ENCODE measurements at regions not wholly inside any gene's neighbourhood (a gene's known extent, or its start where the extent isn't known, plus 50 kb on each side); places are given as distances from the start of the nearest gene placed in this dataset.
A peak's percentile ranks its signal among the peaks of the same experiment; 100 is the strongest.

- no peak for DNase-seq (ENCODE audit: low read depth in 4 of 4, low spot score in 3 of 4)
These were observed 190.1 kb upstream of the SYT1 start for GRCh38 chr12:78674311-78675090.

GRCh38 chr12:78680596-78680995, 184.0 kb upstream of the SYT1 start:
- no peak for DNase-seq (ENCODE audit: low read depth in 4 of 4, low spot score in 3 of 4)

- no peak for DNase-seq (ENCODE audit: low read depth in 4 of 4, low spot score in 3 of 4)
These were observed 181.5 kb upstream of the SYT1 start for GRCh38 chr12:78683031-78683430.

- DNase-seq (ENCODE audit: low read depth in 4 of 4, low spot score in 3 of 4): no peak
These were observed 180.9 kb upstream of the SYT1 start for GRCh38 chr12:78683626-78684025.

- no peak for DNase-seq (ENCODE audit: low read depth in 4 of 4, low spot score in 3 of 4)
These were observed 180.2 kb upstream of the SYT1 start for GRCh38 chr12:78684419-78684818.

GRCh38 chr12:78695749-78696148, 168.8 kb upstream of the SYT1 start:
- DNase-seq (ENCODE audit: low read depth in 4 of 4, low spot score in 3 of 4): no peak

GRCh38 chr12:78696267-78696666, 168.3 kb upstream of the SYT1 start:
- DNase-seq (ENCODE audit: low read depth in 4 of 4, low spot score in 3 of 4): no peak

GRCh38 chr12:78697817-78698415, 166.7 kb upstream of the SYT1 start:
- no peak for DNase-seq (ENCODE audit: low read depth in 4 of 4, low spot score in 3 of 4)

GRCh38 chr12:78698747-78699146, 165.8 kb upstream of the SYT1 start:
- DNase-seq (ENCODE audit: low read depth in 4 of 4, low spot score in 3 of 4): no peak

GRCh38 chr12:78700565-78700964, 164.0 kb upstream of the SYT1 start:
- no peak for DNase-seq (ENCODE audit: low read depth in 4 of 4, low spot score in 3 of 4)

- no peak for DNase-seq (ENCODE audit: low read depth in 4 of 4, low spot score in 3 of 4)
These were observed 160.6 kb upstream of the SYT1 start for GRCh38 chr12:78703820-78704525.

- DNase-seq (ENCODE audit: low read depth in 4 of 4, low spot score in 3 of 4): no peak
These were observed 152.6 kb upstream of the SYT1 start for GRCh38 chr12:78711954-78712353.

GRCh38 chr12:78712834-78713481, 151.6 kb upstream of the SYT1 start:
- DNase-seq (ENCODE audit: low read depth in 4 of 4, low spot score in 3 of 4): no peak

- no peak for DNase-seq (ENCODE audit: low read depth in 4 of 4, low spot score in 3 of 4)
These were observed 144.9 kb upstream of the SYT1 start for GRCh38 chr12:78719721-78720120.

- DNase-seq (ENCODE audit: low read depth in 4 of 4, low spot score in 3 of 4): peak in 3 of 4 donors; percentile 18 to 34 (median 25)
These were observed 142.7 kb upstream of the SYT1 start for GRCh38 chr12:78721906-78722305.

- DNase-seq (ENCODE audit: low read depth in 4 of 4, low spot score in 3 of 4): no peak
These were observed 139.5 kb upstream of the SYT1 start for GRCh38 chr12:78725033-78725432.

- no peak for DNase-seq (ENCODE audit: low read depth in 4 of 4, low spot score in 3 of 4)
These were observed 138.5 kb upstream of the SYT1 start for GRCh38 chr12:78725951-78726580.

GRCh38 chr12:78726854-78727253, 137.7 kb upstream of the SYT1 start:
- no peak for DNase-seq (ENCODE audit: low read depth in 4 of 4, low spot score in 3 of 4)

- no peak for DNase-seq (ENCODE audit: low read depth in 4 of 4, low spot score in 3 of 4)
These were observed 132.1 kb upstream of the SYT1 start for GRCh38 chr12:78732481-78732880.

GRCh38 chr12:78739653-78740052, 124.9 kb upstream of the SYT1 start:
- DNase-seq (ENCODE audit: low read depth in 4 of 4, low spot score in 3 of 4): no peak

- DNase-seq (ENCODE audit: low read depth in 4 of 4, low spot score in 3 of 4): no peak
These were observed 118.6 kb upstream of the SYT1 start for GRCh38 chr12:78746001-78746400.
